Thoracic aorta (tissue), 2 donors: ENCODE measurements at regions not wholly inside any gene's neighbourhood (a gene's known extent, or its start where the extent isn't known, plus 50 kb on each side); places are given as distances from the start of the nearest gene placed in this dataset.
"Not testable (repeated sequence)": the region's sequence is repeated elsewhere in the genome, so short reads cannot be mapped to it uniquely, and the experiment has no call there.

Experiments used
- ATAC-seq: fragments of 150-250 bp; one replicate; pipeline ENCODE4 v1.8.0; 2017; ENCODE audit warnings: low read depth; ENCODE audit not compliant: insufficient number of reproducible peaks, low FRiP score
- DNase-seq: peaks from one replicate; pipeline ENCODE4 v3.0.0-alpha.2; 2020; ENCODE audit warnings: low spot score
- H3K27ac ChIP-seq, 2 donors: fragments of 200-600 bp; sonication (generic); 1 replicate in 1 of 2; 2 replicates in 1 of 2; pipeline ENCODE4 v1.5.1; 2016; ENCODE audit warnings: mild to moderate bottlenecking in 2 of 2, moderate library complexity in 2 of 2
- H3K27me3 ChIP-seq: fragments of 200-600 bp; sonication (generic); replicated peaks from 2 replicates; pipeline ENCODE4 v1.6.0; 2016; ENCODE audit warnings: mild to moderate bottlenecking; ENCODE audit not compliant: insufficient read depth
- H3K36me3 ChIP-seq: fragments of 200-600 bp; sonication (generic); one replicate; pipeline ENCODE4 v1.5.1; 2016
- H3K4me1 ChIP-seq, 2 donors: fragments of 200-600 bp; sonication (generic); 1 replicate in 1 of 2; 2 replicates in 1 of 2; pipeline versions ENCODE4 v1.5.1 to v1.6.0; 2016; ENCODE audit warnings: low read depth in 2 of 2, mild to moderate bottlenecking in 1 of 2; ENCODE audit not compliant: control insufficient read depth in 1 of 2
- H3K4me3 ChIP-seq: fragments of 200-600 bp; sonication (generic); 2 replicates; pipeline ENCODE4 v1.5.1; 2016; ENCODE audit warnings: mild to moderate bottlenecking
- H3K9me3 ChIP-seq: fragments of 200-600 bp; sonication (generic); 2 replicates; pipeline ENCODE4 v1.5.1; 2016
- TF ChIP-seq, protein P1 (sequence below): fragments of 200-600 bp; sonication (generic); IDR thresholded peaks from one replicate; pipeline ENCODE4 v1.5.1; 2019; ENCODE audit warnings: antibody characterized with exemption

DNA sequence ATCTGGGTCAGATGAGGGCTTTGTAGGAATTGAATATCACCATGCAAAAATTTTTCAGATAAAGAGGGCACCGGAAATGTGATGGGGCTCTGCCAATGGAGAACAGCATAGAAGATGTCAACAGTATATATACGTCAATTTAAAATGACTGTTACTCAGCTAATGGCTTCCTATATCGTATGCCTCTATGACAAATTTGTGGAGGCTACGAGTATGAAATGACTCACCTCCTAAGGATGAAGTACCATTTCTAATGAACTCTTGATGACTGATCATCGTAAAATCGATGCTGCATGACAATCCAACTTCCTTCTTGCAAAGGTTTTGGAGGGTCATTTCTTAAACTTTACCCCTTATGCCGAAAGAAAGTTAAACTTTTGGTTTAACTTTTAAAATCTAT, 450.3 kb upstream of the ZP4 start:
- Histone ChIP-seq H3K9me3 (no peaks in the 10 kb centered on the region), H3K4me1 (no peaks in the 10 kb centered on the region), H3K4me3 (no peak overlapping the region), H3K27me3 (no peaks in the 10 kb centered on the region), H3K27ac (no peak overlapping the region), H3K36me3 (no peaks in the 10 kb centered on the region)
- no peak for DNase-seq
- no peak for ATAC-seq
- TF ChIP-seq, protein P1, sequence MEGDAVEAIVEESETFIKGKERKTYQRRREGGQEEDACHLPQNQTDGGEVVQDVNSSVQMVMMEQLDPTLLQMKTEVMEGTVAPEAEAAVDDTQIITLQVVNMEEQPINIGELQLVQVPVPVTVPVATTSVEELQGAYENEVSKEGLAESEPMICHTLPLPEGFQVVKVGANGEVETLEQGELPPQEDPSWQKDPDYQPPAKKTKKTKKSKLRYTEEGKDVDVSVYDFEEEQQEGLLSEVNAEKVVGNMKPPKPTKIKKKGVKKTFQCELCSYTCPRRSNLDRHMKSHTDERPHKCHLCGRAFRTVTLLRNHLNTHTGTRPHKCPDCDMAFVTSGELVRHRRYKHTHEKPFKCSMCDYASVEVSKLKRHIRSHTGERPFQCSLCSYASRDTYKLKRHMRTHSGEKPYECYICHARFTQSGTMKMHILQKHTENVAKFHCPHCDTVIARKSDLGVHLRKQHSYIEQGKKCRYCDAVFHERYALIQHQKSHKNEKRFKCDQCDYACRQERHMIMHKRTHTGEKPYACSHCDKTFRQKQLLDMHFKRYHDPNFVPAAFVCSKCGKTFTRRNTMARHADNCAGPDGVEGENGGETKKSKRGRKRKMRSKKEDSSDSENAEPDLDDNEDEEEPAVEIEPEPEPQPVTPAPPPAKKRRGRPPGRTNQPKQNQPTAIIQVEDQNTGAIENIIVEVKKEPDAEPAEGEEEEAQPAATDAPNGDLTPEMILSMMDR = no peak

GRCh38 chr1:238336531-238336930, 445.8 kb upstream of the ZP4 start:
- Histone ChIP-seq H3K27me3 (no peaks in the 10 kb centered on the region), H3K9me3 (no peaks in the 10 kb centered on the region), H3K4me1 (no peaks in the 10 kb centered on the region), H3K4me3 (no peak overlapping the region), H3K27ac (no peak overlapping the region), H3K36me3 (no peaks in the 10 kb centered on the region)
- TF ChIP-seq, protein P1 = no peak
- DNase-seq (no peak), ATAC-seq (no peak)

GRCh38 chr1:238334170-238334569, 443.4 kb upstream of the ZP4 start:
- H3K9me3 ChIP-seq = no peaks in the 10 kb centered on the region
- H3K4me3 ChIP-seq = no peak overlapping the region
- no peaks in the 10 kb centered on the region for H3K36me3 ChIP-seq
- ATAC-seq = no peak
- DNase-seq = no peak
- no peaks in the 10 kb centered on the region for H3K27me3 ChIP-seq
- no peak overlapping the region for H3K27ac ChIP-seq
- TF ChIP-seq, protein P1 = no peak
- H3K4me1 ChIP-seq = no peaks in the 10 kb centered on the region

GRCh38 chr1:238331557-238331956, 440.8 kb upstream of the ZP4 start:
- Histone ChIP-seq H3K4me3 (no peak overlapping the region), H3K4me1 (no peaks in the 10 kb centered on the region), H3K36me3 (no peaks in the 10 kb centered on the region), H3K27me3 (no peaks in the 10 kb centered on the region), H3K27ac (no peak overlapping the region), H3K9me3 (no peaks in the 10 kb centered on the region)
- ATAC-seq (no peak), DNase-seq (no peak)
- TF ChIP-seq, protein P1 = no peak

GRCh38 chr1:238329671-238330070, 438.9 kb upstream of the ZP4 start:
- Histone ChIP-seq H3K9me3 (no peaks in the 10 kb centered on the region), H3K4me3 (no peak overlapping the region), H3K36me3 (no peaks in the 10 kb centered on the region), H3K27ac (no peak overlapping the region), H3K27me3 (no peaks in the 10 kb centered on the region), H3K4me1 (no peaks in the 10 kb centered on the region)
- ATAC-seq (no peak), DNase-seq (no peak)
- TF ChIP-seq, protein P1 = no peak

DNA sequence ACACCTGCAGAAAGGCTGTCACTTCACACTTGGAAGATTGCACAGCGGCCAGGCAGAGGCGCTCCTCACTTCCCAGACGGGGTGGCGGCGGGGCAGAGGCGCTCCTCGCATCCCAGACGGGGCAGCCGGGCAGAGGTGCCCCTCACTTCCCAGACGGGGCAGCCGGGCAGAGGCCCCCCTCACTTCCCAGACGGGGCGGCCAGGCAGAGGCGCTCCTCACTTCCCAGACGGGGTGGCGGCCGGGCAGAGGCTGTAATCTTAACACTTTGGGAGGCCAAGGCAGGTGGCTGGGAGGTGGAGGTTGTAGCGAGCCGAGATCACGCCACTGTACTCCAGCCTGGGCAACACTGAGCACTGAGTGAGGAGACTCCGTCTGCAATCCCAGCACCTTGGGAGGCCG, 436.3 kb upstream of the ZP4 start:
- ATAC-seq, DNase-seq: not testable (repeated sequence)

GRCh38 chr1:238326479-238326878, 435.8 kb upstream of the ZP4 start:
- not testable (repeated sequence) for H3K4me1 ChIP-seq, H3K4me3 ChIP-seq, H3K27me3 ChIP-seq, DNase-seq, H3K36me3 ChIP-seq, ATAC-seq, H3K27ac ChIP-seq, H3K9me3 ChIP-seq

More for the DNA sequence above, 436.3 kb upstream of the ZP4 start:
- not testable (repeated sequence) for H3K27me3 ChIP-seq, H3K36me3 ChIP-seq, H3K27ac ChIP-seq, H3K4me3 ChIP-seq, H3K4me1 ChIP-seq, H3K9me3 ChIP-seq
